WTC11 (cell line): ENCODE measurements at regions not wholly inside any gene's neighbourhood (a gene's known extent, or its start where the extent isn't known, plus 50 kb on each side); places are given as distances from the start of the nearest gene placed in this dataset.
"Not testable (repeated sequence)": the region's sequence is repeated elsewhere in the genome, so short reads cannot be mapped to it uniquely, and the experiment has no call there.

Source experiments
- CTCF ChIP-seq: fragments of 200-600 bp; IDR thresholded peaks from 2 replicates; pipeline ENCODE4 v1.8.0; 2022; ENCODE audit warnings: antibody characterized with exemption
- ZNF232 ChIP-seq: sonication (generic); formaldehyde crosslinking; IDR thresholded peaks from 2 replicates; pipeline ENCODE4 v1.8.0; 2022; ENCODE audit warnings: mild to moderate bottlenecking, missing genetic modification reagents
- TF ChIP-seq, protein P1 (sequence below): sonication (generic); formaldehyde crosslinking; IDR thresholded peaks from 2 replicates; pipeline ENCODE4 v1.8.1; 2022; ENCODE audit warnings: low read depth, missing genetic modification reagents, borderline replicate concordance
- TF ChIP-seq, protein P2 (sequence below): sonication (generic); formaldehyde crosslinking; IDR thresholded peaks from 2 replicates; pipeline ENCODE4 v1.8.0; 2022; ENCODE audit warnings: mild to moderate bottlenecking, missing genetic modification reagents
- TF ChIP-seq, protein P3 (sequence below): sonication (generic); formaldehyde crosslinking; IDR thresholded peaks from 2 replicates; pipeline ENCODE4 v1.8.0; 2023; ENCODE audit warnings: missing genetic modification reagents

- not testable (repeated sequence) for TF ChIP-seq CTCF; ZNF232 (CRISPR knock-in tag)
- TF ChIP-seq, protein P1, sequence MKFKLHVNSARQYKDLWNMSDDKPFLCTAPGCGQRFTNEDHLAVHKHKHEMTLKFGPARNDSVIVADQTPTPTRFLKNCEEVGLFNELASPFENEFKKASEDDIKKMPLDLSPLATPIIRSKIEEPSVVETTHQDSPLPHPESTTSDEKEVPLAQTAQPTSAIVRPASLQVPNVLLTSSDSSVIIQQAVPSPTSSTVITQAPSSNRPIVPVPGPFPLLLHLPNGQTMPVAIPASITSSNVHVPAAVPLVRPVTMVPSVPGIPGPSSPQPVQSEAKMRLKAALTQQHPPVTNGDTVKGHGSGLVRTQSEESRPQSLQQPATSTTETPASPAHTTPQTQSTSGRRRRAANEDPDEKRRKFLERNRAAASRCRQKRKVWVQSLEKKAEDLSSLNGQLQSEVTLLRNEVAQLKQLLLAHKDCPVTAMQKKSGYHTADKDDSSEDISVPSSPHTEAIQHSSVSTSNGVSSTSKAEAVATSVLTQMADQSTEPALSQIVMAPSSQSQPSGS (CRISPR knock-in tag) = not testable (repeated sequence)
- TF ChIP-seq, protein P2, sequence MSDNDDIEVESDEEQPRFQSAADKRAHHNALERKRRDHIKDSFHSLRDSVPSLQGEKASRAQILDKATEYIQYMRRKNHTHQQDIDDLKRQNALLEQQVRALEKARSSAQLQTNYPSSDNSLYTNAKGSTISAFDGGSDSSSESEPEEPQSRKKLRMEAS (CRISPR knock-in tag) = not testable (repeated sequence)
- TF ChIP-seq, protein P3, sequence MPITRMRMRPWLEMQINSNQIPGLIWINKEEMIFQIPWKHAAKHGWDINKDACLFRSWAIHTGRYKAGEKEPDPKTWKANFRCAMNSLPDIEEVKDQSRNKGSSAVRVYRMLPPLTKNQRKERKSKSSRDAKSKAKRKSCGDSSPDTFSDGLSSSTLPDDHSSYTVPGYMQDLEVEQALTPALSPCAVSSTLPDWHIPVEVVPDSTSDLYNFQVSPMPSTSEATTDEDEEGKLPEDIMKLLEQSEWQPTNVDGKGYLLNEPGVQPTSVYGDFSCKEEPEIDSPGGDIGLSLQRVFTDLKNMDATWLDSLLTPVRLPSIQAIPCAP (CRISPR knock-in tag) = not testable (repeated sequence)
These were observed 793.9 kb upstream of the GRM7 start for GRCh38 chr3:6066868-6067578.
